Aorta (tissue), 5 donors: ENCODE measurements at regions not wholly inside any gene's neighbourhood (a gene's known extent, or its start where the extent isn't known, plus 50 kb on each side); places are given as distances from the start of the nearest gene placed in this dataset.

ENCODE experiments used
- ATAC-seq: fragments of 200-7000 bp; cut with Tn5 transposase; one replicate; pipeline ENCODE4 v1.9.1; 2022; ENCODE audit warnings: moderate library complexity; ENCODE audit not compliant: low FRiP score
- DNase-seq, 2 donors: peaks; one replicate each; pipeline ENCODE4 v3.0.0-alpha.2; 2020
- H3K27ac ChIP-seq, 2 donors: one replicate each; pipeline ENCODE4 v1.5.1; 2013; ENCODE audit warnings: low read length in 2 of 2, mild to moderate bottlenecking in 2 of 2, moderate library complexity in 2 of 2, control low read depth in 1 of 2, inconsistent platforms in 1 of 2, low read depth in 1 of 2
- H3K27me3 ChIP-seq, 2 donors: one replicate each; pipeline ENCODE4 v1.6.1; 2013; ENCODE audit warnings: control low read depth in 1 of 2, low read length in 1 of 2, mild to moderate bottlenecking in 1 of 2, moderate library complexity in 1 of 2; ENCODE audit not compliant: insufficient read depth in 2 of 2, control insufficient read depth in 1 of 2
- H3K36me3 ChIP-seq, 2 donors: one replicate each; pipeline ENCODE4 v1.6.1; 2013; ENCODE audit warnings: control low read depth in 1 of 2, low read length in 1 of 2, mild to moderate bottlenecking in 1 of 2; ENCODE audit not compliant: insufficient read depth in 2 of 2, control insufficient read depth in 1 of 2
- H3K4me1 ChIP-seq, 2 donors: one replicate each; pipeline ENCODE4 v1.6.1; 2013; ENCODE audit warnings: low read length in 2 of 2, control low read depth in 1 of 2, mild to moderate bottlenecking in 1 of 2, moderate library complexity in 1 of 2; ENCODE audit not compliant: insufficient read depth in 2 of 2, control insufficient read depth in 1 of 2
- H3K4me3 ChIP-seq, 2 donors: one replicate each; pipeline ENCODE4 v1.5.1; 2013; ENCODE audit warnings: low read length in 2 of 2, control low read depth in 1 of 2, mild to moderate bottlenecking in 1 of 2
- H3K9me3 ChIP-seq: one replicate; pipeline ENCODE4 v1.6.1; 2013; ENCODE audit warnings: mild to moderate bottlenecking, low read length; ENCODE audit not compliant: control insufficient read depth
- WGBS, 2 donors: extraction: QIAGEN DNeasy Blood & Tissue Kit; methylation state at CpG; one replicate each; pipeline ENCODE4 v1.1.7; 2013; 5-methylcytosine and 5-hydroxymethylcytosine counted together
- intact Hi-C, 2 donors: fragments of 100-400 bp; cut with DNase I; formaldehyde crosslinking; loops; one replicate each; pipeline versions ENCODE4 v1.14.2 to v1.15.0; 2022
- donor health status: healthy with polysubstance abuse.
- donor health status: Bipolar disorder and iron deficiency.
- donor health status: DM: no; HTN: no; CAD: no.
- donor health status: DM: no; HTN: no; CAD: no.
- donor health status: DM: yes; HTN: yes; CAD: no.

DNA sequence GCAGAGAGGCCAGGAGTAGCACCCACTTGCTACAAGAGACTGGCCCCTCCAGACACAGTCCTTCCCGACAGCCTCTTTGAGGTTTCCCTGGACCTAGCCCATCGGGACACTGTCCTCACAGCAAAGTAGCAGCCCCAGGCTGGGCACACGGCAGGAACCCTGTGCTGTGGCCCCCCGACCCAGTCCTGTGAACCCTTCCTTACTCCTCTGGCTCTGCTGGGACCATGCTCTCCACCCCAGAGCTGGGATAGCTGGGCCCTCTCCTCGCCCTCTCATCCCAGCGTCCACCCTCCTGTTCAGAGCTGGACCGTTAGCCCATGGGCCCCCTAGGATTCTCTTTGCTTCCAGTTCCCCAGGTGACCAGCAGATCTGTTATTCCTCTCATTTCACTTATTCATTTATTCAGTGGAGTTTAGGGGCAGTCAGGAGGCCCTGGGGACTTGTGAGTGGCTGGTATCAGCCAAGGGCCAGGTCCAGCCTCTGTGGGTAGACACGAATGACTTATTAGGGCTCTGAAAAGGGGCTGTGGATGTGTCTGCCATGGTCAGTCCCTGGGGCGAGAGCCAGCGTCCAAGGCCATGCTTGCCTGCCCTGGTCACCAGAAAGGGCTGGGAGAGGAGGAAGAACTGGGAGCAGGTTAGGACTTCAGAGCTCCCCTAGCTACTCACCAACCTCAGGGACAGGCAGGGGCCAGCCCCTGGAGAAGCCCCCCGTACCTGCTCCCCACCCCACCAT lies 117.6 kb upstream of the RUNX3 start:
- H3K27me3 ChIP-seq: no peaks in the 10 kb centered on the region
- H3K4me3 ChIP-seq: no peak overlapping the region
- no peaks in the 10 kb centered on the region for H3K36me3 ChIP-seq
- no peaks in the 10 kb centered on the region for H3K4me1 ChIP-seq
- H3K27ac ChIP-seq: no peak overlapping the region
- ATAC-seq (no peak), DNase-seq (no peak)
- intact Hi-C loops: no loop called here
- H3K9me3 ChIP-seq: peaks cover 2% of the 10 kb centered on the region
- WGBS, 2 donors: 87 to 89% methylated on average over 11 of the region's 11 CpGs

DNA sequence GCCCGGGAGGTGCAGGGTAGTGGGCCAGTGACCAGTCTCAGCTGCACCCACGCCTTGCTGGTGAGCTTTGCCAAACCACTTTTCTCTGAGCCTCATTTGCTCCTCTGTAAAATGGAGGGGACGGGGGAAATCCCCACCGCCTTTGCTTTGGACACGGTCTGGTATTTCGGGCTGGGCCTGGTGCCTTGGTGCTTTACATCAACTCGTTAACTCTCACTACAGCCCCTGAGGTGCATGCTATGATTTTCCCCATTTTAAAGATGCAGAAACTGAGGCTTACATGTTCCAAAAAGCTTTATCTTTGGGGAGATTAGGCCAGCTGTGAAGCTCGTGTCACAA lies 116.1 kb upstream of the RUNX3 start:
- ATAC-seq (no peak), DNase-seq (no peak)
- Histone ChIP-seq H3K27me3 (no peaks in the 10 kb centered on the region), H3K9me3 (peaks cover 2% of the 10 kb centered on the region), H3K4me1 (no peaks in the 10 kb centered on the region), H3K4me3 (no peak overlapping the region), H3K36me3 (no peaks in the 10 kb centered on the region), H3K27ac (no peak overlapping the region)
- intact Hi-C loops: no loop called here
- 68 to 81% methylated on average over 8 of the region's 8 CpGs for WGBS, 2 donors

DNA sequence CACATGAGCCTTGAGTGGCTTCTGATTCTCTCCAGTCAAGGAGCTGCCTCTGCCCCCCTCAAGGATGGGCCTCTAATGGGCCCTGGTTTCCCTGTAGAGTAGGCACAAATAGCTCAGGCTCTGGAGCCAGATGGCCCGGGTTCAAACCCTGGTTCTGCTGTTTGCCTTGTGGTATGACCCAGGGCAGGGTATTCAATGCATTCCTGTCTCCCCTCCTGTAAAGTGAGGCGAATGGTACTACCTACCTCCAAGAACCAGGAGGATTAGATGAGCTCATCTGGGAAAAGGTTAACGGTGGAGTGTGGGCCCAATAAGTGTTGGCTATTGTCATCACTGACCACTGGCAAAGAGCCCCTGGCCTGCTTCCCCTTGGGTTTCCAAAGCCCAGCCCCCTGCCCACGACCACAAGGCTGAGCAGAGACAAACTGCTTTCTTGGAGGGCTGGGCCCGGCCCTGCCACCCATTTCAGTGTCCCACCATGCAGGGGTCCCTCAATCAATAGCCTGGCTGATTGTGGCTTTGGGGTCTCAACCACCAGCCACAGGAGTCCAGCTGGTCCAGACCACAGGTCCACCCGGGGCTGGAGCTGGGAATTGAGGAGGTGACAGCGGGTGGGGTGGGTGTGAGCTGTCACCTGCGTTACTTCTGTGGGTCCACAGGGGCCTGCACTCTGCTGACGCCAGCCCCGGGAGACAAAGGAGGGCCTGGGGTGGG lies 115.6 kb upstream of the RUNX3 start:
- no peak for DNase-seq
- intact Hi-C loops: no loop called here
- Histone ChIP-seq H3K9me3 (peaks cover 2% of the 10 kb centered on the region), H3K4me3 (no peak overlapping the region), H3K27me3 (no peaks in the 10 kb centered on the region), H3K4me1 (no peaks in the 10 kb centered on the region), H3K36me3 (no peaks in the 10 kb centered on the region), H3K27ac (no peak overlapping the region)
- WGBS, 2 donors: 85% methylated on average over 10 of the region's 10 CpGs
- no peak for ATAC-seq

GRCh38 chr1:25043228-25043580 lies 113.1 kb upstream of the RUNX3 start:
- H3K4me1 ChIP-seq: no peaks in the 10 kb centered on the region
- H3K36me3 ChIP-seq: no peaks in the 10 kb centered on the region
- intact Hi-C loops: no loop called here
- no peak overlapping the region for H3K4me3 ChIP-seq
- H3K9me3 ChIP-seq: peaks cover 2% of the 10 kb centered on the region
- DNase-seq: no peak
- no peak overlapping the region for H3K27ac ChIP-seq
- H3K27me3 ChIP-seq: no peaks in the 10 kb centered on the region
- no peak for ATAC-seq
- WGBS, 2 donors: 75 to 77% methylated on average over 8 of the region's 8 CpGs

DNA sequence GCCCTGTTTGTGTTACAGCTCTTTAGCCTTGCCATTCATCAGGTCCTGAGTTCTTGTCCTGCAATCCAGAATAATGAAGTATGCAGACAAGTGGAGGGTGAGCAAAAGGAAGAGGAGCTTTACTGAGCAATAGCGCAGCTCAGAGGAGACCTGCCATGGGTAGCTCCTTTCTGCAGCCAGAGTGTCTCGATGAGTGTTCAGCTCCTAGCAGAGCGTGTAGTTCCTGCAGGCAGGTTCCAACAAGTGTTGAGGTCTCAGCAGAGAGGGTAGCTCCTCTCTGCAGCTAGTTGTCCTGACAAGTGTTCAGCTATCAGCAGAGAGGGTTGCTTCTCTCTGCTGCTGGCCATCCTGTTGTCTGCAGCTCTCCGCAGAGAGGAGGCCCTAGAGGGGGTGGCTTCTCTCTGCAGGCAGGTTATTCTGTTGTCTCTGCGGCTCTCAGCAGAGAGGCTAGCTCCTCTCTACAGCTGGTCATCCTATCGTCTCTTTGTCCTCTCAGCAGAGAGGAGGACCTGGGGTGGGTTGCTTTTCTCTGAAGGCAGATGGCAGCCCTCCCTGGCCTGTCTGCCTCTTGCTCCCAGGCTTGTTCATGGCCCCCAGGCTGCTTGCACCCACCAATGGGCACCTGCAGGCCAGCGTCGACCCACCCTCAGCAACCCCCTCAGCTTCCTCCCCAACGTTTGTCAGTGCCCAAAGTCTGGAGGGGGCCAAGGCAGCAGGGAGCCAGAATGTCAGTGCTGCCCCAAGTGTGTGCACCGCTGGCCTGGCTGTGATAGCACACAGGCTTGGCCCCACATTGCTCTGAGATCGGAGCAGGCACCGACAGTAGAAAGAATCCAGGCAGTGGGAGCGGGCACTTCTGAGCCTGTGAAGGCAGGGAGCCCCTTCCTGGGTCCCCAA lies 112.5 kb upstream of the RUNX3 start:
- intact Hi-C loops: no loop called here
- Histone ChIP-seq H3K4me1 (no peaks in the 10 kb centered on the region), H3K36me3 (no peaks in the 10 kb centered on the region), H3K4me3 (no peak overlapping the region), H3K27ac (no peak overlapping the region), H3K27me3 (no peaks in the 10 kb centered on the region), H3K9me3 (peaks cover 2% of the 10 kb centered on the region)
- WGBS, 2 donors: 63 to 71% methylated on average over 13 of the region's 13 CpGs
- DNase-seq: no peak
- ATAC-seq: no peak

DNA sequence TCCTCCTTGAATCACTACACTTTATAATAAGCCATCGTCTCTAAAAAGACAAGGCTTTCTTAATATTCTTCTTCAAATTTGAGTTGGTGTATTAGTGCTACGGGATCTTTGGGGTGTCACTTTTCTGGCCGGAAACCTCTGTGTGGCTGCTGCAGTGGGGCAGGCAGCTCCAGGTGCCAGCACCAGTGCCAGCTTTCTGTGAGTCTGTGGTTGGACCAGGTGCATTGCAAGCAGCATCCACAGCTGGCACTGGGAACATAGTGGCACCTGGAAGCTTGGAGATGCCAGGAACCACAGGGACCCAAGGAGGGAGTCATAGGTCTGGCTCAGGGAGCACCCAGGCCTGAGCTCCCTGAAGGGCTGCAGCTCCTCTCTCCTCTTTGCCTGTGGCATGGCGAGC lies 111.8 kb upstream of the RUNX3 start:
- no peak for ATAC-seq
- no peaks in the 10 kb centered on the region for H3K4me1 ChIP-seq
- 61 to 87% methylated on average over 4 of the region's 4 CpGs for WGBS, 2 donors
- intact Hi-C loops: no loop called here
- DNase-seq: no peak
- no peak overlapping the region for H3K27ac ChIP-seq
- H3K27me3 ChIP-seq: no peaks in the 10 kb centered on the region
- peaks cover 2% of the 10 kb centered on the region for H3K9me3 ChIP-seq
- no peaks in the 10 kb centered on the region for H3K36me3 ChIP-seq
- H3K4me3 ChIP-seq: no peak overlapping the region

DNA sequence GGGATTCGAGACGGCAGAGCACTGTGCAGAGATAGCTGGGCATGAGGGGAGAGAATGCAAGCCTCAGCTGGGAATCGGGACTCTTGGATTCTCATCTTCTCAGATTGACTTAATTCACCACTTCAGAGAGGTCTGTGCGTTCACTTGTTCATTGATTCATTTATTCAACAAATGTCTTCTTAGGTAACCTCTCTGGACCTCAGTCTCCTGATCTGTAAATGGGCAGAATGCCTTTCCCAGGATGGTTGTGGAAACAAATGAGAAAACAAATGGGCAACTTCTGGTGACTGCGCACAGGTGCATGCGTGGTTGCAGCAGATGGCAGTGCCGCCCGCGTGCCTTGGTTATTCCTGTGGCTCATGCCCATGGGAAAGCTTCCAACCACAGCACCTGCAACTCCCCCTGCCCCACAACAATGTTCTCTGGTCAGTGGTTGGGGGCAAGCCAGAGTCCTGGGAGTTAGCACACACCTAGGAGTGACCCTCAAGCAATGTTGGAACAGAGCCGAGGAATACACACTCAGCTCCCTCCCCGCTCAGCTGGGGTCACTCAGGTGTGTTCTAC lies 110.1 kb upstream of the RUNX3 start:
- H3K4me3 ChIP-seq: no peak overlapping the region
- peaks cover 2% of the 10 kb centered on the region for H3K9me3 ChIP-seq
- 84 to 90% methylated on average over 11 of the region's 11 CpGs for WGBS, 2 donors
- H3K27me3 ChIP-seq: no peaks in the 10 kb centered on the region
- no peak overlapping the region for H3K27ac ChIP-seq
- no peak for ATAC-seq
- no peaks in the 10 kb centered on the region for H3K36me3 ChIP-seq
- intact Hi-C loops: no loop called here
- DNase-seq: no peak
- H3K4me1 ChIP-seq: no peaks in the 10 kb centered on the region

DNA sequence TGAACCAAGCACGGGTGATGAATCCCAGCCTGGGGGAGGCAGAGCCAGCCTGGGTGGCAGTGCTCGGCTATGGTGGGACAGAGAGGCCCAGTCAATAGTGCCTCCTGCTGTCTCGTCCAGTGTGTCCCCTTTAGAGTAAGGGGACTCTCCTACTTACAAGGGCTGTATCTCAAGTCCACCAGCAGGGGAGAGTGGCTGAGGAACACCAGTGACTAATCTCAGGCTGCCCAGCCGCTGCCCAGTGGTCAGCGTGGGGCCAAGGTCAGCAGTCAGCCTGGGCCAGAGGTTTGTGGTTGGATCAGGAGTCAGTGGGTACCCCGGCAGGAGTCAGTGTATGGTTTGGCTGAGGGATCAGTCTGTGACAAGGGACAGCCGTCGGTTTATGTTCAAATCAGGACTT lies 109.2 kb upstream of the RUNX3 start:
- Histone ChIP-seq H3K4me1 (no peaks in the 10 kb centered on the region), H3K27ac (no peak overlapping the region), H3K36me3 (no peaks in the 10 kb centered on the region), H3K4me3 (no peak overlapping the region), H3K9me3 (peaks cover 2% of the 10 kb centered on the region), H3K27me3 (no peaks in the 10 kb centered on the region)
- 62 to 74% methylated on average over 7 to 8 of the region's 8 CpGs for WGBS, 2 donors
- DNase-seq: no peak
- intact Hi-C loops: loop anchor here in 1 of 2 donors (5.0 to 10.0 kb wide), 2 partner anchors 107 to 174 kb away; partner anchors contain the start of gene RUNX3
- no peak for ATAC-seq
